ENCODE measurements at regions not wholly inside any gene's neighbourhood (a gene's known extent, or its start where the extent isn't known, plus 50 kb on each side); places are given as distances from the start of the nearest gene placed in this dataset.

DNA sequence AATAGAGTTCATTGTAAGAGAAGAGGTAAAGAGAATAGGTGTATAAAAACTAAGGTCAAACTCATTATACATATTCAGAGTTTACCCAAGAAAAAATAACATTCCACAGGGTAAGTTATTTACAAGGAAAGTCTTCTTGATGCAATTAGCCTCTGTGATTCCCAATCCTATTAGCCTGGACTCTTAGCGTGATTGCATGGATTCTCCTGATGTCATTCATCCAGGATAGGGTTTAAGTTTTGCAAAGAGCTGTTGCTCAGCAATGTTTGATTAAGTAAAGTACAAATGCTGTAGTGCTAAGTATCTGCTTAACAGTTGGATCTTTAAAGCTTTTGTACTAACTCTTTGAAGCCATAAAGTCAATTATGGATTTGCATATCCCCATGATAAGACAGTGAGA lies 767.8 kb upstream of the LUZP2 start:
- TF ChIP-seq, protein P1, sequence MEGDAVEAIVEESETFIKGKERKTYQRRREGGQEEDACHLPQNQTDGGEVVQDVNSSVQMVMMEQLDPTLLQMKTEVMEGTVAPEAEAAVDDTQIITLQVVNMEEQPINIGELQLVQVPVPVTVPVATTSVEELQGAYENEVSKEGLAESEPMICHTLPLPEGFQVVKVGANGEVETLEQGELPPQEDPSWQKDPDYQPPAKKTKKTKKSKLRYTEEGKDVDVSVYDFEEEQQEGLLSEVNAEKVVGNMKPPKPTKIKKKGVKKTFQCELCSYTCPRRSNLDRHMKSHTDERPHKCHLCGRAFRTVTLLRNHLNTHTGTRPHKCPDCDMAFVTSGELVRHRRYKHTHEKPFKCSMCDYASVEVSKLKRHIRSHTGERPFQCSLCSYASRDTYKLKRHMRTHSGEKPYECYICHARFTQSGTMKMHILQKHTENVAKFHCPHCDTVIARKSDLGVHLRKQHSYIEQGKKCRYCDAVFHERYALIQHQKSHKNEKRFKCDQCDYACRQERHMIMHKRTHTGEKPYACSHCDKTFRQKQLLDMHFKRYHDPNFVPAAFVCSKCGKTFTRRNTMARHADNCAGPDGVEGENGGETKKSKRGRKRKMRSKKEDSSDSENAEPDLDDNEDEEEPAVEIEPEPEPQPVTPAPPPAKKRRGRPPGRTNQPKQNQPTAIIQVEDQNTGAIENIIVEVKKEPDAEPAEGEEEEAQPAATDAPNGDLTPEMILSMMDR (IDR thresholded peaks at IDR 0.05; ENCODE audit: insufficient read depth, low read depth, low read length): no peak
- H3K4me3 ChIP-seq (ENCODE audit: low read depth, low read length): no peak overlapping the region
- DNase-seq (ENCODE audit: low read depth): no peak

DNA sequence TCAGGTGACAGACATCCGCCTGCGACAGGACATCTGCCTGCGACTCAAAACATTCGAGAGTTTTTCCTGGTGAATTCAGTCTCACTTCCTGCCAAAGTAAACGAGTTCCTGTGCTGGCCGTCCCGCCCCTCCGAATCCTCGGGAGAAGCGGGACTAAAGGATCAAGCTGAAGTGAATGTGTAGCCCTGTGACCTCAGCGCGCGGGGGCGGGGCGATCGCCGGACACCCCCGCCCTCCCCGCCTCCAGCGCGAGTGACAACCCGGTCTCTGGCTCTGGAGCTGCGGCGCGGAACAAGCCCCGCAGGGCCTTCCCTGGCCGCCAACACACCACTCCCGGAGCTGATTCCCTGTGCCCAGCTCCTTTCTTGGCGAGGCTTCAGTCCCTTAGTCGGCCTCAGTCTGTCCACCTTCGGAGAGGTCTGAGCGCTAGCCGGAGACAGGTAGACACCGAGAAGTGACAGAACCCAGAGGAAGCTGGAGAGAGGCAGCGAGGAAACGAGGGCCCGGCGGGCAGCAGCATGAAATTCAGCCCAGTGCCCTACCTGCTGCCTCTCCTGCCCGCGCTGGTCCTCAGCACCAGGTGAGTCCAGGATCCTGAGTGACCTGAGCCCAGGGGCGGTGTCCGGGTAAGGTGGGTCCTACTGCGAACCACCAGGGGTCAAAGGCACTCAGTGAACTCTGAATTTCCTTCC lies 766.4 kb upstream of the LUZP2 start:
- no peak for DNase-seq (ENCODE audit: low read depth)
- TF ChIP-seq, protein P1 (IDR thresholded peaks at IDR 0.05; ENCODE audit: insufficient read depth, low read depth, low read length): no peak
- H3K4me3 ChIP-seq (ENCODE audit: low read depth, low read length): no peak overlapping the region

DNA sequence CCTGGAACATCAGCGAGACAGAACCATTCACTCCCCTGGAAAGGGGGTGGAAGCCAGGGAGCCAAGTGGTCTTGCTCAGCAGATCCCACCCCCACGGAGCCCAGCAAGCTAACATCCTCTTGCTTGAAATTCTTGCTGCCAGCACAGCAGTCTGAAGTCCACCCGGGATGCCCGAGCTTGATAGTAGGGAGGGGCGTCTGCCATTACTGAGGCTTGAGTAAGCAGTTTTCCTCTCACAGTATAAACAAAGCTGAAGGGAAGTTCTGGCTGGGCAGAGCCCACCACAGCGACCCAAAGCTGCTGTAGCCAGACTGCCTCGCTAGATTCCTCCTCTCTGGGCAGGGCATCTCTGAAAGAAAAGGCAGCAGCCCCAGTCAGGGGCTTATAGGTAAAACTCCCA lies 764.8 kb upstream of the LUZP2 start:
- H3K4me3 ChIP-seq (ENCODE audit: low read depth, low read length): no peak overlapping the region
- no peak for DNase-seq (ENCODE audit: low read depth)
- TF ChIP-seq, protein P1 (IDR thresholded peaks at IDR 0.05; ENCODE audit: insufficient read depth, low read depth, low read length): no peak

DNA sequence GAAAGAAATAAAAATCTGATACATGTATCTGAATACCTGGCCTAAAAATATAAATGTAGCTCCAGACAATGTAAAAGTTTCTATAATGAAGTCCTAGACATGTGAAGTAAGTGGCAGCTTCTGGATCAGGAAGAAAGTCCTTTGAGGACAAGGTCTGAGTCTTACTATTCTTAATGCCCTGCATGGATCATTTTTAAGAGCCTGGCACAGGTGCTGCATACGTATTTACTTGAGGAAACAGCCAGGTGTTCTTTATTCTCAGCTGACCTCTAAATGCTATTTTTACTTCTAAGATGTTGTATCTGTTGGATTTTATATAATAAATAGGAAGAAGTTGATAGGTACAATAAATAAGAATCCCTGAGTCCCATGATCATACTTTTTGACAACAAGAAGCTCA lies 750.0 kb upstream of the LUZP2 start:
- no peak for DNase-seq (ENCODE audit: low read depth)
- no peak overlapping the region for H3K4me3 ChIP-seq (ENCODE audit: low read depth, low read length)
- TF ChIP-seq, protein P1 (IDR thresholded peaks at IDR 0.05; ENCODE audit: insufficient read depth, low read depth, low read length): no peak

DNA sequence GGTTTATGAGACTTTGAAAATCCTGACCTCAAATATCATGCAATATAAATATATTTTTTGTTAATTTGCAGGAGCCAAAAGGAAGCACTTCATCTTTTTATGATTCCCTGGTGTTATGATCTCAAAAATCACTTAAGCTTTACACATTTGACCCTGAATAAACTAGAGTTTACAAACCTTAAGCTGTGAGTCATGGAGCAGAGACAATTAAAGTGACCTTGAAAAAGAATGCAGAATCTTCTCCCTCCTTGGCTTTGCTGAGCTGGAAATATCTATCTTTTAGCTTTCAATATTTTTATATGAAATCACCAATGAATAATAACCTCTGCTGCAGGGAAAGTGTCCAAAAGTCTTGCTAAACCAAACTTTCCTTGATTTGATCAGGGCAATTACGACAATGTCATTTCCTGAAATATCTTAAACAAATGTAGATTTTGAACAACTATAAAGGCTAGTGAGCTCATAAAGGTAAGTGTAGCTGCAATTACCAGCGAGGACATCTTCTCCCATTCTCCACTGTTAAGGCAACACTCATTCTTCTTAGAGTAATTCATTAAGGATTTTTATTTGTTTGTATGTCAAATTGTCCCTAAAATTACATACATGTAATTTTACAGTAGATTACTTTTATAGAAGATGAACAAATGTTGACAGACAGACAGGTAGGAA lies 747.0 kb upstream of the LUZP2 start:
- no peak overlapping the region for H3K4me3 ChIP-seq (ENCODE audit: low read depth, low read length)
- DNase-seq (ENCODE audit: low read depth): no peak

DNA sequence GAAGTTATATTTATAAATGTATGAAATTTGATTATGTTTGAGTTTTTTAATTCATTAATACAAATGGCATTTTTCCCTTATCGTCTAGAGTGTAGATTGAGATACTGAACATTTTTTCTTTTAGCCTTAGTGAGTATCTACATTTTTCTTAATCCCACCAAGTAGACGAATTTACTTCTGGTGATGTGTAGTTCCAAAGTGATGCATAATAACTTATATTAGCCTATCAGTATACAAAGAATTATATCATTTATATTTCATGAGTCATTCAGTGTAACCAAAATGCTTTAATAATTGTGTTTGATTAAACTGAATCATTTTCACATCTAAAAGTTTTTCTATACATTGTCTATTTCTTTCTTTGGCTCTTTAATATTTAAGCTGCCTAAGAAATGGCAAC lies 745.6 kb upstream of the LUZP2 start:
- DNase-seq (ENCODE audit: low read depth): no peak
- no peak overlapping the region for H3K4me3 ChIP-seq (ENCODE audit: low read depth, low read length)
- TF ChIP-seq, protein P1 (IDR thresholded peaks at IDR 0.05; ENCODE audit: insufficient read depth, low read depth, low read length): no peak

More for the DNA sequence above, 747.0 kb upstream of the LUZP2 start:
- TF ChIP-seq, protein P1 (IDR thresholded peaks at IDR 0.05; ENCODE audit: insufficient read depth, low read depth, low read length): no peak
